B cell (primary cell): ENCODE measurements at regions not wholly inside any gene's neighbourhood (a gene's known extent, or its start where the extent isn't known, plus 50 kb on each side); places are given as distances from the start of the nearest gene placed in this dataset.

Source experiments
- ATAC-seq: fragments of 200-7000 bp; cut with Tn5 transposase; one replicate; pipeline ENCODE4 v1.10.0; 2021; ENCODE audit warnings: low read depth, mild to moderate bottlenecking, moderate number of reproducible peaks, moderate library complexity
- CTCF ChIA-PET: fragments of 350-600 bp; sonication (Branson Sonifier 250); formaldehyde crosslinking; loops from one replicate; lab custom pipeline; 2021; ENCODE audit warnings: antibody characterized with exemption, inconsistent platforms; lab: Charles Lee
- POLR2A ChIA-PET: fragments of 350-600 bp; sonication (Branson Sonifier 250); formaldehyde crosslinking; loops from one replicate; lab custom pipeline; 2021; ENCODE audit warnings: antibody characterized with exemption; lab: Charles Lee
- DNase-seq: peaks from one replicate; pipeline ENCODE4 v3.0.0; 2013
- H2AFZ ChIP-seq: 2 replicates; pipeline ENCODE4 v1.6.1; 2012; ENCODE audit warnings: mild to moderate bottlenecking, low read depth, low read length; ENCODE audit not compliant: insufficient read depth, poor library complexity, severe bottlenecking
- H3K27ac ChIP-seq, 2 donors: 1 replicate in 1 of 2; 2 replicates in 1 of 2; pipeline ENCODE4 v1.5.1; 2012 to 2013; ENCODE audit warnings: low read length in 2 of 2, mild to moderate bottlenecking in 2 of 2, moderate library complexity in 1 of 2
- H3K27me3 ChIP-seq, 4 experiments: fragments of 200-600 bp in 1 of 4; sonication (generic) in 1 of 4; replicated peaks in 1 of 4; 1 replicate in 2 of 4; 2 replicates in 2 of 4; pipeline versions ENCODE4 v1.6.1 to v1.7.0; 2013 to 2016; ENCODE audit warnings: low read length in 3 of 4, mild to moderate bottlenecking in 2 of 4, mixed read lengths in 1 of 4, moderate library complexity in 1 of 4; ENCODE audit not compliant: insufficient read depth in 4 of 4, control insufficient read depth in 3 of 4; ENCODE audit errors: control extremely low read depth in 1 of 4
- H3K36me3 ChIP-seq, 2 experiments: replicated peaks in 1 of 2; 1 replicate in 1 of 2; 2 replicates in 1 of 2; pipeline versions ENCODE4 v1.6.1 to v1.7.1; 2013; ENCODE audit warnings: low read length in 1 of 2; ENCODE audit not compliant: insufficient read depth in 2 of 2, control insufficient read depth in 1 of 2; ENCODE audit errors: control extremely low read depth in 1 of 2, extremely low read depth in 1 of 2
- H3K4me1 ChIP-seq, 2 donors: fragments of 200-600 bp in 1 of 2; sonication (generic) in 1 of 2; 1 replicate in 1 of 2; 2 replicates in 1 of 2; pipeline versions ENCODE4 v1.5.1 to v1.6.1; 2013 to 2017; ENCODE audit warnings: low read length in 2 of 2; ENCODE audit not compliant: control insufficient read depth in 2 of 2, insufficient read depth in 2 of 2
- H3K4me2 ChIP-seq: replicated peaks from 2 replicates; pipeline ENCODE3; 2012; ENCODE audit warnings: mild to moderate bottlenecking, low read depth, low read length; ENCODE audit not compliant: poor library complexity, severe bottlenecking
- H3K4me3 ChIP-seq, 5 experiments: fragments of 200-600 bp in 1 of 5; sonication (generic) in 1 of 5; 1 replicate in 3 of 5; 2 replicates in 2 of 5; pipeline versions ENCODE4 v1.5.1 to v1.7.0; 2011 to 2016; ENCODE audit warnings: low read length in 4 of 5, mild to moderate bottlenecking in 4 of 5, low read depth in 2 of 5, control low read depth in 1 of 5, moderate library complexity in 1 of 5; ENCODE audit not compliant: insufficient read depth in 1 of 5; ENCODE audit errors: control extremely low read depth in 1 of 5, extremely low read depth in 1 of 5
- H3K79me2 ChIP-seq: fragments of 200-600 bp; sonication (generic); one replicate; pipeline ENCODE4 v1.6.0; 2016; ENCODE audit warnings: low read length; ENCODE audit not compliant: control insufficient read depth, insufficient read depth
- H3K9ac ChIP-seq: fragments of 200-600 bp; sonication (generic); 2 replicates; pipeline ENCODE4 v1.6.1; 2017; ENCODE audit warnings: mild to moderate bottlenecking, low read length, moderate library complexity
- H3K9me3 ChIP-seq, 3 donors: one replicate each; pipeline versions ENCODE4 v1.6.1 to v1.7.1; 2013; ENCODE audit warnings: low read length in 2 of 3; ENCODE audit not compliant: control insufficient read depth in 2 of 3, insufficient read depth in 1 of 3; ENCODE audit errors: control extremely low read depth in 1 of 3
- H4K20me1 ChIP-seq: 2 replicates; pipeline ENCODE4 v1.6.0; 2012; ENCODE audit warnings: mild to moderate bottlenecking, low read length; ENCODE audit not compliant: insufficient read depth, control insufficient read depth, poor library complexity, severe bottlenecking
- H3K27ac Mint-ChIP-seq: one replicate; pipeline ENCODE4 v1.8.0; 2021; ENCODE audit warnings: mixed read lengths
- H3K27me3 Mint-ChIP-seq: one replicate; pipeline ENCODE4 v1.8.0; 2021; ENCODE audit warnings: mixed read lengths
- H3K4me1 Mint-ChIP-seq: one replicate; pipeline ENCODE4 v1.8.0; 2021; ENCODE audit warnings: mixed read lengths
- H3K4me3 Mint-ChIP-seq: one replicate; pipeline ENCODE4 v1.8.0; 2021; ENCODE audit warnings: mixed read lengths
- H3K9me3 Mint-ChIP-seq: one replicate; pipeline ENCODE4 v1.8.0; 2022; ENCODE audit warnings: mixed read lengths; ENCODE audit not compliant: insufficient read depth
- EZH2 ChIP-seq: IDR thresholded peaks from 2 replicates; pipeline ENCODE4 v1.6.1; 2012; ENCODE audit warnings: borderline replicate concordance, low read depth, mild to moderate bottlenecking, moderate library complexity, low read length; ENCODE audit not compliant: insufficient read depth, poor library complexity, severe bottlenecking
- WGBS: methylation state at CpG from one replicate; pipeline ENCODE4 v1.1.5; 2013; ENCODE audit warnings: missing lambda C conversion rate; ENCODE audit not compliant: insufficient coverage; 5-methylcytosine and 5-hydroxymethylcytosine counted together
- intact Hi-C: fragments of 100-400 bp; cut with micrococcal nuclease; formaldehyde crosslinking; loops from one replicate; pipeline ENCODE4 v1.10.0; 2022
- TF ChIP-seq, protein P1 (sequence below): fragments of 200-600 bp; IDR thresholded peaks from one replicate; pipeline ENCODE4 v1.8.0; 2022; ENCODE audit warnings: antibody characterized with exemption, mild to moderate bottlenecking

DNA sequence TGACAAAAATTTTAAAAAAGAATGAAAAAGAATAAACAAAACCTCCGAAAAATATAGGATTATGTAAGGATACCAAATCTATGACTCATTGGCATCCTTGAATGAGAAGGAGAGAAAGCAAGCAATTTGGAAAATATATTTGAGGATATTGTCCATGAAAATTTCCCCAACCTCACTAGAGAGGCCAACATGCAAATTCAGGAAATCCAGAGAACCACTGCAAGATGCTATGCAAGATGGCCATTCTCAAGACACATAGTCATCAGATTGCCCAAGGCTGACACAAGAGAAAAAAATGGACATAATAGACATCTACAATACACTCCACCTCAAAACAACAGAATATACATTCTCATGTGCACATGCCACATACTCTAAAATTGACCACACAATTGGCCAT is 135.9 kb upstream of the SPANXB1 start:
- no peak overlapping the region for H3K27ac Mint-ChIP-seq
- no peaks in the 10 kb centered on the region for H3K4me1 Mint-ChIP-seq
- Histone ChIP-seq H3K27me3 (no peaks in the 10 kb centered on the region), H4K20me1 (no peaks in the 10 kb centered on the region), H3K27ac (no peak overlapping the region), H3K36me3 (no peaks in the 10 kb centered on the region), H3K4me1 (no peaks in the 10 kb centered on the region), H3K9ac (no peak overlapping the region), H3K79me2 (no peaks in the 10 kb centered on the region), H3K4me2 (no peak overlapping the region), H3K4me3 (no peak overlapping the region), H2AFZ (no peak overlapping the region), H3K9me3 (no peaks in the 10 kb centered on the region)
- ATAC-seq (no peak), DNase-seq (no peak)
- CTCF ChIA-PET: no interaction called here
- H3K9me3 Mint-ChIP-seq: no peaks in the 10 kb centered on the region
- no CpG with 5 or more reads among the region's 1 CpG for WGBS
- intact Hi-C loops: no loop called here
- TF ChIP-seq EZH2: no peak
- TF ChIP-seq, protein P1, sequence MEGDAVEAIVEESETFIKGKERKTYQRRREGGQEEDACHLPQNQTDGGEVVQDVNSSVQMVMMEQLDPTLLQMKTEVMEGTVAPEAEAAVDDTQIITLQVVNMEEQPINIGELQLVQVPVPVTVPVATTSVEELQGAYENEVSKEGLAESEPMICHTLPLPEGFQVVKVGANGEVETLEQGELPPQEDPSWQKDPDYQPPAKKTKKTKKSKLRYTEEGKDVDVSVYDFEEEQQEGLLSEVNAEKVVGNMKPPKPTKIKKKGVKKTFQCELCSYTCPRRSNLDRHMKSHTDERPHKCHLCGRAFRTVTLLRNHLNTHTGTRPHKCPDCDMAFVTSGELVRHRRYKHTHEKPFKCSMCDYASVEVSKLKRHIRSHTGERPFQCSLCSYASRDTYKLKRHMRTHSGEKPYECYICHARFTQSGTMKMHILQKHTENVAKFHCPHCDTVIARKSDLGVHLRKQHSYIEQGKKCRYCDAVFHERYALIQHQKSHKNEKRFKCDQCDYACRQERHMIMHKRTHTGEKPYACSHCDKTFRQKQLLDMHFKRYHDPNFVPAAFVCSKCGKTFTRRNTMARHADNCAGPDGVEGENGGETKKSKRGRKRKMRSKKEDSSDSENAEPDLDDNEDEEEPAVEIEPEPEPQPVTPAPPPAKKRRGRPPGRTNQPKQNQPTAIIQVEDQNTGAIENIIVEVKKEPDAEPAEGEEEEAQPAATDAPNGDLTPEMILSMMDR: no peak
- no peak overlapping the region for H3K4me3 Mint-ChIP-seq
- no peaks in the 10 kb centered on the region for H3K27me3 Mint-ChIP-seq
- POLR2A ChIA-PET: no interaction called here

GRCh38 chrX:140912606-140913005 is 89.8 kb upstream of the SPANXB1 start:
- Mint-ChIP-seq H3K27me3 (no peaks in the 10 kb centered on the region), H3K27ac (no peak overlapping the region), H3K4me1 (peaks cover 1% of the 10 kb centered on the region), H3K9me3 (no peaks in the 10 kb centered on the region), H3K4me3 (no peak overlapping the region)
- CTCF ChIA-PET: no interaction called here
- no peaks in the 10 kb centered on the region for H3K79me2 ChIP-seq
- no peaks in the 10 kb centered on the region for H3K9me3 ChIP-seq
- H2AFZ ChIP-seq: no peak overlapping the region
- H3K4me2 ChIP-seq: no peak overlapping the region
- no peaks in the 10 kb centered on the region for H3K36me3 ChIP-seq
- POLR2A ChIA-PET: no interaction called here
- H3K9ac ChIP-seq: no peak overlapping the region
- H3K4me1 ChIP-seq: no peaks in the 10 kb centered on the region
- H3K27ac ChIP-seq: no peak overlapping the region
- DNase-seq: no peak
- no peak for ATAC-seq
- no peaks in the 10 kb centered on the region for H3K27me3 ChIP-seq
- intact Hi-C loops: no loop called here
- H3K4me3 ChIP-seq: no peak overlapping the region
- no peaks in the 10 kb centered on the region for H4K20me1 ChIP-seq
- TF ChIP-seq EZH2: no peak
- TF ChIP-seq, protein P1: no peak
